GM12878 (cell line): ENCODE measurements at regions not wholly inside any gene's neighbourhood (a gene's known extent, or its start where the extent isn't known, plus 50 kb on each side); places are given as distances from the start of the nearest gene placed in this dataset.

Experiments used
- ATAC-seq: fragments of 200-7000 bp; cut with Tn5 transposase; 3 replicates; pipeline ENCODE4 v1.9.1; 2020; ENCODE audit warnings: mild to moderate bottlenecking, moderate library complexity
- BruUV-seq: library from RNA; stranded (reverse); fragments of 400-500 nt; replicated peaks from 2 replicates; lab custom pipeline; 2021; lab: Mats Ljungman, UMichigan
- CTCF ChIA-PET: fragments of 300-600 bp; sonication (Branson Sonifier 250); formaldehyde crosslinking; extraction: SDS; loops from one replicate; lab custom pipeline; 2021; ENCODE audit warnings: inconsistent platforms; lab: Yijun Ruan, JAX
- POLR2A ChIA-PET: fragments of 350-600 bp; formaldehyde crosslinking; extraction: SDS; loops from one replicate; lab custom pipeline; 2021; ENCODE audit warnings: inconsistent platforms; lab: Charles Lee
- RAD21 ChIA-PET: fragments of 300-600 bp; sonication (Branson Sonifier 250); formaldehyde crosslinking; loops from one replicate; lab custom pipeline; 2023; ENCODE audit warnings: antibody characterized with exemption; ENCODE audit not compliant: unreplicated experiment; lab: Charles Lee
- SMC1A ChIA-PET: fragments of 300-600 bp; sonication (Branson Sonifier 250); formaldehyde crosslinking; loops from one replicate; lab custom pipeline; 2023; ENCODE audit not compliant: unreplicated experiment, uncharacterized antibody; lab: Charles Lee
- DNase-seq: peaks from one replicate; pipeline ENCODE4 v3.0.0-alpha.2; 2011; ENCODE audit warnings: low read depth, low spot score
- FAIRE-seq: peaks from 3 replicates; lab custom pipeline; 2011; peaks lifted over from hg19 to GRCh38; lab: Jason Lieb, UNC
- H2AFZ ChIP-seq: 2 replicates; pipeline ENCODE4 v1.6.0; 2011; ENCODE audit warnings: low read depth, low read length, control low read depth; ENCODE audit not compliant: control insufficient read depth
- H3K27ac ChIP-seq: 2 replicates; pipeline ENCODE4 v1.5.1; 2011; ENCODE audit warnings: control low read depth; ENCODE audit not compliant: control insufficient read depth, insufficient read depth
- H3K27me3 ChIP-seq, 2 experiments: replicated peaks in 1 of 2; 2 replicates each; pipeline versions ENCODE4 v1.6.0 to v1.6.1; 2011; ENCODE audit warnings: low read length in 1 of 2; ENCODE audit not compliant: control insufficient read depth in 2 of 2, insufficient read depth in 2 of 2
- H3K36me3 ChIP-seq, 2 experiments: 2 replicates each; pipeline ENCODE4 v1.5.1; 2011; ENCODE audit warnings: low read length in 1 of 2; ENCODE audit not compliant: control insufficient read depth in 2 of 2, insufficient read depth in 2 of 2
- H3K4me1 ChIP-seq: 2 replicates; pipeline ENCODE4 v1.6.1; 2011; ENCODE audit warnings: mild to moderate bottlenecking, low read length, moderate library complexity, mixed read lengths; ENCODE audit not compliant: control insufficient read depth, insufficient read depth
- H3K4me2 ChIP-seq: 2 replicates; pipeline ENCODE4 v1.6.0; 2011; ENCODE audit warnings: control low read depth; ENCODE audit not compliant: control insufficient read depth, insufficient read depth
- H3K4me3 ChIP-seq: fragments of 200-600 bp; sonication (generic); 2 replicates; pipeline ENCODE4 v1.5.1; 2016
- H3K79me2 ChIP-seq: 2 replicates; pipeline ENCODE4 v1.6.0; 2011; ENCODE audit warnings: low read length; ENCODE audit not compliant: control insufficient read depth, insufficient read depth
- H3K9ac ChIP-seq: 2 replicates; pipeline ENCODE4 v1.8.0; 2011; ENCODE audit warnings: low read length, control low read depth, mixed read lengths; ENCODE audit not compliant: control insufficient read depth, insufficient read depth
- H3K9me3 ChIP-seq: replicated peaks from 3 replicates; pipeline ENCODE4 v1.5.1; 2011; ENCODE audit warnings: mild to moderate bottlenecking, low read length; ENCODE audit not compliant: control insufficient read depth, insufficient read depth
- H4K20me1 ChIP-seq: 2 replicates; pipeline ENCODE4 v1.6.0; 2011; ENCODE audit not compliant: control insufficient read depth, insufficient read depth
- CTCF ChIP-seq, 3 experiments: IDR thresholded peaks in 2 of 3; conservative IDR thresholded peaks in 1 of 3; 2 replicates each; pipeline ENCODE4 v1.5.1; 2011; ENCODE audit warnings: low read depth in 3 of 3, low read length in 3 of 3, mild to moderate bottlenecking in 3 of 3, control low read depth in 2 of 3, moderate library complexity in 2 of 3, inconsistent platforms in 1 of 3, mixed read lengths in 1 of 3; ENCODE audit not compliant: control insufficient read depth in 2 of 3, insufficient read depth in 1 of 3; ENCODE audit errors: extremely low read depth in 1 of 3
- EP300 ChIP-seq, 2 experiments: fragments of 150-350 bp in 1 of 2; IDR thresholded peaks; 2 replicates each; pipeline ENCODE4 v1.6.1; 2011 to 2012; ENCODE audit warnings: low read depth in 2 of 2, low read length in 2 of 2, borderline replicate concordance in 1 of 2, improper control_type of control experiment in 1 of 2, inconsistent platforms in 1 of 2; ENCODE audit not compliant: control insufficient read depth in 1 of 2
- MXI1 ChIP-seq: fragments of 150-350 bp; IDR thresholded peaks from 2 replicates; pipeline ENCODE4 v1.6.1; 2011; ENCODE audit warnings: low read depth, mild to moderate bottlenecking, inconsistent platforms, low read length, improper control_type of control experiment
- SUZ12 ChIP-seq: fragments of 200-600 bp; sonication (generic); IDR thresholded peaks from one replicate; pipeline ENCODE4 v1.6.1; 2018; ENCODE audit warnings: antibody characterized with exemption, mild to moderate bottlenecking; ENCODE audit not compliant: unreplicated experiment
- ZNF687 ChIP-seq: fragments of 450-650 bp; IDR thresholded peaks from 2 replicates; pipeline ENCODE4 v1.6.1; 2017; ENCODE audit warnings: mild to moderate bottlenecking, moderate library complexity
- WGBS: methylation state at CpG from one replicate; pipeline ENCODE4 v1.1.6; 2016; ENCODE audit warnings: low lambda C conversion rate; ENCODE audit not compliant: insufficient replicate concordance, insufficient coverage; ENCODE audit errors: missing lambda C conversion rate; 5-methylcytosine and 5-hydroxymethylcytosine counted together
- in situ Hi-C: fragments of 300-500 bp; cut with MboI; formaldehyde crosslinking; loops from 9 replicates; pipeline ENCODE4 v1.14.3; 2018; ENCODE audit warnings: mixed read lengths
- intact Hi-C: fragments of 100-400 bp; cut with micrococcal nuclease; formaldehyde crosslinking; loops from one replicate; pipeline ENCODE4 v1.14.2; 2022; ENCODE audit not compliant: unreplicated experiment

GRCh38 chr12:82605115-82605514 lies 81.6 kb upstream of the TMTC2 start (continued):
- TF ChIP-seq ZNF687: no peak

- WGBS: 31% methylated on average over 1 of the region's 1 CpG
- TF ChIP-seq EP300 (IDR thresholded peaks at IDR 0.05; ENCODE audit: borderline replicate concordance in 1 of 2, control insufficient read depth in 1 of 2, low read depth in 2 of 2, low read length in 2 of 2): no peak
- no peak for TF ChIP-seq MXI1
- no peak for TF ChIP-seq CTCF (IDR thresholded peaks at IDR 0.05 in 2 of 3, conservative IDR thresholded peaks at IDR 0.05 in 1 of 3; ENCODE audit: control insufficient read depth in 2 of 3, extremely low read depth in 1 of 3, insufficient read depth in 1 of 3, low read depth in 3 of 3, low read length in 3 of 3)
- TF ChIP-seq SUZ12: no peak
- Histone ChIP-seq H3K4me2 (no peak overlapping the region), H2AFZ (no peak overlapping the region), H3K79me2 (no peaks in the 10 kb centered on the region), H3K9ac (no peak overlapping the region), H3K9me3 (no peaks in the 10 kb centered on the region), H3K36me3 (no peaks in the 10 kb centered on the region), H4K20me1 (no peaks in the 10 kb centered on the region), H3K4me3 (no peak overlapping the region), H3K4me1 (no peaks in the 10 kb centered on the region; the same call in 1 of the 2 replicates), H3K27ac (no peak overlapping the region), H3K27me3 (no peaks in the 10 kb centered on the region)
- ChIA-PET SMC1A (interaction anchor here (0.8 to 1.8 kb wide), 3 partner anchors 14 to 18 kb away, joined by 4 to 6 read pairs (median 5); no protein-coding TSS in a partner anchor), POLR2A (no interaction called here), CTCF (interaction anchor here (0.7 to 1.5 kb wide), 2 partner anchors 18 to 83 kb away, joined by 4 to 5 read pairs; no protein-coding TSS in a partner anchor), RAD21 (no interaction called here)
- in situ Hi-C loops: no loop called here
- FAIRE-seq (no peak), ATAC-seq (no peak), DNase-seq (no peak)
- intact Hi-C loops: no loop called here
- BruUV-seq: no TSS peak
These were observed 78.0 kb upstream of the TMTC2 start for GRCh38 chr12:82608706-82609105.
